GM19328 (cell line): ENCODE measurements at regions not wholly inside any gene's neighbourhood (a gene's known extent, or its start where the extent isn't known, plus 50 kb on each side); places are given as distances from the start of the nearest gene placed in this dataset.

Experiments
- ATAC-seq: cut with Tn5 transposase; IDR thresholded peaks from one replicate; pipeline ENCODE4 v1.9.1; 2021; ENCODE audit warnings: mild to moderate bottlenecking, moderate library complexity; ENCODE audit not compliant: unreplicated experiment

DNA sequence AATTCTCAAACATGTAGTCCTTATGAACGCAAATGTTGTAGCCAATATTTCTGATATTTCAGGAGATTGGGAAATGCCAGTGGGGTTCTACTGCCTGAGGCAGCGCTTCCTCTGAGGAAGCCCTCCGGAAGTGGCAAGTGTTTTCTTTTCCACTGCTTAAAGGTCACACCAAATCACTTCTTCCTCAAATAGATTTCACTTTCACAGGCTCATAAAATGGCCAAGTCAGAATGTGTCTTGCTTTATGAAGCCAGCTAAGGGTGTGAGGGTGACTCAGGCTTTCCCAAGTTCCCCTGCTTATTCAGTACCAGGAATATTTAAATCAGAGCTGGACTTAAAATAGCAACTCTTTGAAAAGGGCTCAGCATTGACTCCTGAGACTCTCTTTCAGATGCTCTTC lies 514.2 kb upstream of the DIPK2B start:
- no peak for ATAC-seq

DNA sequence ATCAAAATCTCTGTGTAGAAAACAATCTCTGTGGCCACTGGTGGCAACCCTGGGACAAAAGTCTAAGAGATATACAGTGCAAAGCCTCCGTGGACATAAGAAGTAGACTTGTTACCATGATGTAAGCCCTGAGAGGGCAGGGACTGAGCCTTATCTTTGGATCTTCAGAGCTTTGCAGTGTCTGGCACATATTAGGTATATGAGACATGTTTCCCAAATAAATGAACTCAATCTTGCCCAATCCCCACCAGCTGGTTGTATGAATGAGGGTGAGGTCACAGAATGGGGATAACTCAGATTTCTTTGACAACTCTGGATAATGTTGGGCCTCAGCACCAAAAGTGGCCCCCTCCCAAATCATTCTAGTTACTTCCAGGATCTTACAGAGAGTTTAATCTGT lies 511.4 kb upstream of the DIPK2B start:
- no peak for ATAC-seq

DNA sequence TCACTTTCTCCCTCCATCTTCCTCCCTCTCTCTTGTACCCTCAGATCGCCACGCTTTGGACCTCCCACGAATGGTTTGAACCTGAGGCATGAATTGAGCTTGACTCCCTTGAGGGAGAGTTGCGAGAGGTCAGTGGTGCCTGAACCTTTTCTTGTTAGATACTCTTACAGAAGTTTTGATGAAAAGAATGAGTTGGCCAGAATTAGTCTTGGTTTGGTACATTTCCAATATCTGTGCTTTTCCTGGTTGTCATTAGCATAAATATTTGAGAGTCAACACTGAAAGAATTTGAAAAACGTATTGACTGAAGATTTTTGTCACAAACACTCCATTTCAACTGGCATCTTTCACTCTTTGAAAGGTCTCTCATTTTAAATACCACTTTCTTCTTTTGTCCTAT lies 510.6 kb upstream of the DIPK2B start:
- ATAC-seq, result no peak

DNA sequence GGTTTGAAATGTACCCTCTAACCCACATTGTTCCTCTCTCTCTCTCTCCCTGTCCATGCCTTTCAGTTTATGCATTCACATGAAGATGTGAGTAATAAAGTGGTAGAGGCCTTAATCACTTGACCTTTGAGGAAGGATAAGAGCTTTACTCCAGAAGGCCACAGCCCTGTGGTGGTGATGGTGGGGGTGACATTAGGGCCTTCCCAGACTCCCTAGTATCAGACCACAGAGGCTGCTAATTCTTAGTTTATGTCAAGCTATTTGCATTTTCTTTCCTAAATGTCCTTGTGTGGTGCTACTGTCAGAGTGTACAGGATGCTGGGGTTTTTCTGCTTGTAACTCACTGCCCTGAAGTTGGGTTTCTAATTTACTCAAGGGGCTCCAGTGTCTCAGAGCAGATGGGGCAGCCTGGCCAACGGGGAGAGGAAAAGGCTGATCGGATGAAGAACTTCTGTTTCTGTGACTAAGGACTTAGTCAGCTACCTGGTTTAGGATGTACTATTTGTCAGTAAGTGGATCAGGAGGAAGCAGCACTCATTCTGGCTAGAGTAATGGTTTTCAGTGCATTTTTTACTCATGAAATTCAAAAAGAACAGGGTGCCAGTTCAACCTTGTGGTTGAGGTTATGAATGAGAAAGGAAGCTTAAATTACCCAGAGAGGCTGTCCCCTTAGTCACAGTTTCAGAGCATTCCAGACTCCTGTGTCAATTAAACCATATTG lies 509.6 kb upstream of the DIPK2B start:
- ATAC-seq, result peak; percentile 66

DNA sequence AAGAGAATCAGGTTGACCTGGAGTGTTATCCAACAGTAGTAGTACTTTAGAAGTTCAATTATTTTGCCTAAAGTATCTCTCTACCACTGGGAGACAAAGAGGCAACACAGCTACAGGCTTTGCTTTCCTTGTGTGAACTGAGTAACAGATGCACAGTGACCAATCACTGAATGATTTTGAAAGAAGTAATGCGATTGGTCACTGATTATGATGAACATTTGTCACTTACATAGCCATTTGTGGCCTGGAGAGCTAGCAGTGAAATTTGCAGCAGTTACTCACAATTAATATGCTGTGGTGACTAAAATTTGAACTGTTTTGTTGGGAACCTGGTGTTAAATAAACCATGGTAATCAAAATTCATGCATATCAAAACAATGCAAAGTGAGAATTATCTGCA lies 508.7 kb upstream of the DIPK2B start:
- no peak for ATAC-seq

DNA sequence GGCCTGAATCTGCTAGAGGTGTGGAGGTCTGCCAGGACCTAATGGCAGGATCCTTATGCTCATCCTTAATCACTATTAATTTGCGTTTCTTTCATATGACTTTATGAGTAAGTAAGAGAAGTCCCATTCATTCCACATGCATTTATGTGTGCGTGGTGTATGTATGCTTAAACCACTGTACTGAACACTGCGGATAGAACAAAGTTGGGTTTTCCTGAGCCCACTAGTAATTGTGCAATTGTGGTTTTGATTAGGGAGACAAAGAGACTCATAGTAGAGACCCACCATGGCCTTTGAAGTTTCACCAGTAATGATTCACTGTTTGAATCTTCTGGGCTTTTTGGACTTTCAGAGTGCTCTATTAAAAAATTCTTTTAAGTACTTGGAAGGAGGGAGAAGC lies 498.5 kb upstream of the DIPK2B start:
- no peak for ATAC-seq

DNA sequence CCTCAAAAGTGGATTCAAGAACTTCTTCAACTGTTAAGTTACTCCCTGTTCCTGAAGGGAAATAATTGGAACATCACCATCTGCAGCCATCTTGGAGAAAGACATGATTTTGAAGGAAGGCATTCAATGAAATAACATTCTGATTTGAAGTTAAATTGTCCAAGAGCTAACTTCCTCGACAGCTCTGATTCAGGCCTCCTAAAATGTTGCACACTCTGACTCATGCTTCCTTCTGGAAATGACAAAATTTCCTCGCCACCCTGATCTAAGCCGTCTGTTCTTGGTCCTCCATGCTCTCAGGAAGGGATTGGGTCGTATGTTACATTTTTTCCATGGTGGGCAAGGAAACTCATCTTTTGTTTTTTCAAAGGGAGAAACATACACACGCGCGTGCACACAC lies 496.9 kb upstream of the DIPK2B start:
- no peak for ATAC-seq

DNA sequence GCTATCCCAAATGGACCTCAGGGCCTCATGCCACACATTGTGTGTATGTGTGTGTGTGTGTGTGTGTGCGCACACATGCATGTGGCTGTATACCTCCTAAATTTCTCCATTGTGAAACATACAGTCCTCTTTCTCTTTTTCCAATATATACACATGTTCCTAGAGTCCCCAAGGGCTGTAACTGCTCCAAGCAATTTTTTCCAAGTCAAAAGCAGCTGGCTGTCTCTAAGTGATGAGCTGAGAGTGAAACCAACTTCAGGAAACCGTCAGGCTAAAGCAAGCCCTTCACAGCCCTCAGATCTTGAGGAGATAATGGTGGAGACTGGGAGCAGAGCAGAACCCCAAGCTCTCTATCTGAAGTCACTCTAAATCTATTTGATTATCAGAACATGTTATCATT lies 496.1 kb upstream of the DIPK2B start:
- ATAC-seq, result no peak

DNA sequence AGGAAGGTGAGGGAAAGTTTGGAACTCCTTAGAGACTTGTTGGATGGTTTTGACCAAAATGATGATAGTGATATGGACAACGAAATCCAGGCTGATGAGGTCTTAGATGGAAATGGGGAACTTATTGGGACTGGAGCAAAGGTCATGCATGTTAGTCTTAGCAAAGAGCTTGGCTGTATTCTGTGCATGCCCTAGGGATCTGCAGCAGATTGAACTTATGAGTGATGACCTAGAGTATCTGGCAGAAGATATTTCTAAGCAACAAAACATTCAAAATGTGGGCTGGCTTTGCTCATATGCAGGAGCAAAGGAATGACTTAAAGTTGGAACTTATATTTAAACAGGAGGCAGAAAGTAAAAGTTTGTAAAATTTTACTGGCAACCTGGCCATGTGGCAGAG lies 489.3 kb upstream of the DIPK2B start:
- ATAC-seq, result no peak

DNA sequence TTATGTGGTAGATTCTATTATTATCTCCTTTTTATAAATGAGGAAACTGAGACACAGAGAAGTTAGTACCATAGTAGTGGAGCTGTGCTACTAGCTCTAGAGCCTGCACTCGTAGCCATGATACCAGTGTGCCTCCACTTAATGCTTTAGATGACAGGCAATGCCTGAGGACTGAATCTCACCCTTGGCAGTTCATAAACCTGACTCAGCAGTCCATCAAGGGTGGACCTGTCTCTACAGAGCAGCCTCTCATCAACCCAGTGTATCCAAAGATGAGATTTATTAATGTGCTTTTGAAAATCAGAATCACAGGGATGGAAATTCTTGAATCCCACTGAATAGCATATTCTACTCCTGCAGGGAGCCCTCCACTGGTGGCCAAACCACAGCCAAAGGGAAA lies 483.2 kb upstream of the DIPK2B start:
- no peak for ATAC-seq

DNA sequence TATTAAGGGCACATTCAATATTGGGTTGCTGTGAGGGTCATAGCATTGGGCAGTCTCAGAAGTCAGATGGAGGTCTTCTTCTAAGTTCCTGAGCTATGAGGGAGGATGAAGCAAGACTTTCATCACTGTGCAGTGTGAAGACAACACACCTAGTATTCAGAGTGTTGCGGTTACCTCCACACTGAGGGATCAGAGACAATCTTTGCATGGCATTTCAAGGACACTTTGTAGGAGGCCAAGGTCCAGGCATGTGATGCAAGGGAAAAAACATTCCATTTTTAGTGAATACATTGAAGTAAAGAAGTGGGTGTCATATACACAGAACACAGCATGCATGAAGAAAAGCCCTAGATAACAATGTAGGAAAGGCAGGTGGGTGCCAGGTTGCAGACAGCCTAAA lies 481.2 kb upstream of the DIPK2B start:
- no peak for ATAC-seq

DNA sequence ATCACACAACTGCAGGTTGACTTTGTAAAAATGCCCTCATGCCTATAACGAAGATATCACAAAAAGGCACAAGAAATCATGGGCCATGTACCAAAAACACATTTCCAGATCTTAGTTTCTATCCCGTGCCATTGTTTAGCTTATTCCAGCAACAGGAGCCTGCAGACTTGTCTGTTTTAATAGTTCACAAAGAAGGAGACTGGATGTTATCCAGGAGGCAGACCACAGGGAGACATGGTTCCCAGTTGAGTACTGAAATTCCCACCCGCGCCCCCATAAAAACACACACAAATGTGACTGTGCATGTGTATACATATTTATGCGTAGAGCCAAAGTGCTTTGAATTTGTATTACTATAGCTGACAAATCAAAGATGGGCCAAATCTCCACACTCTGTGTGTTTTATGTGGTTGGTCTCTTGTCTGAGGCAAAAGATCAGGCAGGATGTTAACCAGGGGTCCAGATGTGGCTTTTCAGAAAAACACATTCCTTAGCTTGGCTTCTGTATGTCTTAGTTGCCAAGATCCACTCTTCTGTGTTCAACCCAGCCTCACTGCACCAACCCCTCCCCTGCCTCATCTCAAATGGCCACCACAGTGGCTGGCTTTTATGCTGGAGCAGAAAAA lies 469.2 kb upstream of the DIPK2B start:
- no peak for ATAC-seq

DNA sequence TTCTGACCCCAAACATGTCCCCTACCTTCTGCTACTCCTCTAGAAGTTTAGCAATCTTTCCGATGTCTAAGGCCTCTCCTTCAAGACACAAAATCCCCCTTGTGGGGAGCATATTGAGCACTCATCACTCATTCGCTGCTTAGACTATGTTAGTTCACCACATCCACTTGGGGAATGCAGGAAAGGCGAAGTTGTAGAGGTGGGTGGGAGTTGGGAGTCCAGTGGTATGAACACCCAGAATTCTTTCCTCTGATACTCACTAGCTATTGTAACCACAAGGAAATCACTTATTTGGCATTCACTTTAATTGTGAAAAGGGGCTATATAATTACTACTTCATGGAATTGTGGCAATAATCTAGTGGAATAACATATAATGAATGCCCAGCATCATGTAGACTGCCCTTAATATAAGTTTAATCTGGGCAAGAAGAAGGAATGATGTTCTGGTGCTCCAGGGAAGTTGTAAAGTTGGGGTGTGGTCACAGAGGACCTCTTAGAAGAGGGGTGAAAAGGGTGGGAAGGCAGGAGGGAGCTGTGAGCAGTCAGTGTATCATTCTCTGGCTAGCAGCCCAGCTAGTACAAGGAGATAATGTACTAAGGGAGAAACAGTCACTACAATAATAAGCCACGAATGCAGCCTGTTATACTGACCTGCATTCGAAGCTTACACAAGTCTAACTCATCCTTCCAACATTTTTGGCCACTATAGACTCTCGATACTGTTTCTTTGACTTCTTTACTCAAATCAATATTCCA lies 468.2 kb upstream of the DIPK2B start:
- ATAC-seq, result no peak

DNA sequence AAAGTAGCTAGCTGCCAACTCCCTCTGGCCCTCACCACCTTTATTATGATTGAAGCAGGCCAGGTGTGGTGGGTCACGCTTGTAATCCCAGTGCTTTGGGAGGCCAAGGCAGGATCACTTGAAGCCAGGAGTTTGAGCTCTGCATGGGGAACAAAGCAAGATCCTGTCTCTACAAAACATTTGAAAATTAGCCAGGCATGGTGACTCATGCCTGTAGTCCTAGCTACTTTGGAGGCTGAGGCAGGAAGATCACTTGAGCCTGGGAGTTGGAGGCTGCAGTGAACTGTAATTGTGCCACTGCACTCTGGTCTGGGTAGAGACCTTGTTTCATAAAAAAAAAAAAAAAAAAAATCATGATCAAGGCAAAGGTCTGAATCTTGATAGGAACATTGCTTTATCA lies 467.0 kb upstream of the DIPK2B start:
- no peak for ATAC-seq

DNA sequence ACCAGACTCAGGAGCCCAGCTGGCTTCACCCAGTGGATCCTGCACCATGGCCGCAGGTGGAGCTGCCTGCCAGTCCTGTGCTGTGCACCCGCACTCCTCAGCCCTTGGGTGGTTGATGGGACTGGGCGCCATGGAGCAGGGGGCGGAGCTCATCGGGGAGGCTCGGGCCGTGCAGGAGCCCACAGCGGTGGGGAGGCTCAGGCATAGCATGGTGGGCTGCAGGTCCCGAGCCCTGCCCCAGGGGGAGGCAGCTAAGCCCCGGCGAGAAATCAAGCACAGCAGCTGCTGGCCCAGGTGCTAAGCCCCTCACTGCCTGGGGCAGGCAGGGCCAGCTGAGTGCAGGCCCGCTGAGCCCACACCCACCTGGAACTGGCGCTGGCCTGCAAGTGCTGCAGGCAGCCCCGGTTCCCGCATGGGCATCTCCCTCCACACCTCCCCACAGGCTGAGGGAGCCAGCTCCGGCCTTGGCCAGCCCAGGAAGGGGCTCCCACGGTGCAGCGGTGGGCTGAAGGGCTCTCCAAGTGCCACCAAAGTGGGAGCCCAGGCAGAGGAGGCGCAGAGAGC lies 464.1 kb upstream of the DIPK2B start:
- ATAC-seq, result no peak

DNA sequence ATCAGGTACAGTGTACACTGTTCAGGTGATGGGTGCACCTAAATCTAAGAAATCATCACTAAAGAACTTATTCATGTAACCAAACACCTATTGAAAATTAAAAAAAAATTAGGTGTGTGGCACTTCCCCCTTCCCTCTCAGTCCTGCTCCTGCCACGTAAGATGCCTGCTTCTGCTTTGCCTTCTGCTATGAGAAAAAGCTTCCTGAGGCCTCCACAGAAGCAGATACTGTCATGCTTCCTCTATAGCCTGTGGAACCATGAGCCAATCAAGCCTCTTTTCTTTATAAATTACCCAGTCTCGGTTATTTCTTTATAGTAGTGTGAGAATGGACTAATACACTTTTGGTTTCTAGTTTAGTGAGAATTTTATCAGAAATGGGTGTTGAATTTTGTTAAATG lies 459.8 kb upstream of the DIPK2B start:
- ATAC-seq, result no peak

DNA sequence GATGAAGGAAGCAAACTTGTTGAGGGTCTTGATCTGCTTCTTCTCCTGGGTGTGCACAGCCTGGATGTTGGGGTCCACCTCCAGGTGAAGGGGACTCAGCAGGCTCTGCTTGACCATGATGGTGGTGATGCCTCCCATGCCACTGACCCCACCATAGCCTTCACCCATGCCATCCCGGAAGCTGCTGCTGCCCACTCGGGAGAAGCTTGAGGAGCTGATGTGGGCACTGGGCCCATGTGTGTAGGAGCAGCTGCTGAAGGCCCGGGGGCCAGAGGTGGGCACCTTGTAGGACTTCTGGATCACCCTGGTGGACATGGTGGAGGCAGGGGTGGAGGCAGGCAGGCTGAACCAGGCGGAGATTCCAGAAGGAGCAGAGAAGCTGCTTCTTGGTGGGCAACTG lies 432.7 kb upstream of the DIPK2B start:
- ATAC-seq, result no peak

DNA sequence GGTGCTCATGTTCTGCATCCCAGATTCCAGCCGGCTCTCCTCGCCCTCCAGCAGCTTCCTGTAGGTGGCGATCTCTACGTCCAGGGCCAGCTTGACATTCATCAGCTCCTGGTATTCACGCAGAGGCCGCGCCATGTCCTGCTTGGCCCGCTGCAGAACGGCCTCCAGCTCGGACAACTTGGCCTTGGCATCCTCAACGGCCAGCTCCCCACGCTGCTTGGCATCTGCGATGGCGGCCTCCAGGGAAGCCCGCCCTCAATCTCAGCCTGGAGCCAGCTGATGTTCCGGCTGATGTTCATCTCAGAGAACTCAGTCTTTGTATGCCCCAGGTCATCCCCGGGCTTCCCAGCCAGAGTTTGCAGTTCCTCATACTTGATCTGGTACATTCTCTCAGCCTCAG lies 431.8 kb upstream of the DIPK2B start:
- ATAC-seq, result no peak

DNA sequence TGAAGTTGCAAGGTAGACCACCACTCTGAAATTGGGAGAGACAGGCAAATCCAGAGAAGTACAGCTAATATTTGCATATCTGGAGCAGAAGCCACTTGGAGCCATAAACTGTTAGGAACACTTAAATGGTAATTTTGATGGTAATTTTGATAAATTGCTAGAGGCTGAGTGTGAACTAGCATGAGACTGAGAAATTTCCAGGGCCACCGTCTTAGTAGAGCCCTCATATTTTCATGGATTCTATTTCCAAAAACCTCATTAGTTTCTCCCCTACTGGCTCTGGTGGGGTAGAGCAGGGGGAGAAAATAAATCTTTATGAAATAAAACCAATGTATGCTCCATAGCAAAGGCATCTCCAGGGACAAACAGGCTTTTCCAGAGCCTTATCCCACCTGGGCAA lies 429.4 kb upstream of the DIPK2B start:
- ATAC-seq, result no peak

DNA sequence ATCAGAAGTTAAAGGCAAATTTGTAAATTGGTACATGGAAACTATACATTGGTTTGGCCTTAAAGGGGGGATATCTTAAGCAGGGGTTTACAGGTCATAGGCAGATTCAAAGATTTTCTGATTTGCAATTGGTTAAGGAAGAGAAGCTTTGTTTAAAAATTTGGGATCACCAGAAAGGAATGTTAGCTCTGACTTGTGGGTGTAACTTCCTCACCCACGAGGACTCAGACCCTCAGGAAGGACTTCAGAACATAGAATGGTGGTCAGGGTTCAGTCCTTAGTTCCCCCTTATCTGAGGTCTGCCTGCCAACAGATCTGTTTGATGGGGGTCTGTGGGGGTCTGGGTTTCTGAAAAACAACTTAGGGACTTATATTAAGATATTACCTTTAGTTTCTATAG lies 427.4 kb upstream of the DIPK2B start:
- no peak for ATAC-seq

DNA sequence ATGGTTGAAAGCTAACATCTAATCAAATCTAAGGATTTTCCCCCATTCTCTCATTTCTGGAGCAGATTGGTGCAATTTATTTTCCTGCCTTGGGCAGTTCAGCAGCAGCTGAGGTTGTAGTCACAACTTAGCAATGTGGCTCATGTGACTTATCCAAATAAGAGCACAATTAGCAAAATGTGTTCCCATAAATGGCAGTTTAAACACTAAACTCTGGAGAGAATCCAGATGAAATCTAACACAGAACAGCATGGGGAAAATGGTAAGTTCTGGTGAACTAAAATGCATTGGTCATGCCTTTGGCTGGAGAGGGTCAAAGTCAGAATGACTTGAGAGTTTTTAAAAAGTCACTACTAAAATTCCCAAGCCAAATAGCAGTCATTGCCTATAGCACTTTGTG lies 422.6 kb upstream of the DIPK2B start:
- ATAC-seq, result no peak

DNA sequence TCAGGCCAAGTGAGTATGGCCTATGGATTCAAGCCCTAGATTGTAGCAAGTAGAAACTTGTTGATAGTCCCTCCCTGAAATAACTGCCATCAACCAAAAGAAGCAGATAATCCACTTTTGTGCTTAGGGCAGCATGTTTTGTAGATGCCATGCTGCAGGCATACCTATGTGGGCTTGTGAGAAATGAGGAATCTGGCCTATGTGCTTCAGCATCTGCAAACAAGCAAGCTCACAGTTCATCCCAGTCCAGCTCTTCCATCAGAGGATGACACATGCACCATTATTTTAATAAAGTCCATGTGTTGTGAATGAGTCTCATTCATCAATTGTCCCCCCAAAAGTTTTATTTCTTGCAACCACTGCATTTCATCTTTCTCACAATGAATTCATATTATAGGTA lies 421.9 kb upstream of the DIPK2B start:
- ATAC-seq, result no peak
